SH-SY5Y (cell line): ENCODE measurements at regions not wholly inside any gene's neighbourhood (a gene's known extent, or its start where the extent isn't known, plus 50 kb on each side); places are given as distances from the start of the nearest gene placed in this dataset.

Source experiments
- GATA2 ChIP-seq: IDR thresholded peaks from 2 replicates; pipeline ENCODE4 v1.6.1; 2011; ENCODE audit warnings: mild to moderate bottlenecking, low read depth, low read length
- GATA3 ChIP-seq: IDR thresholded peaks from 2 replicates; pipeline ENCODE4 v1.6.1; 2011; ENCODE audit warnings: low read depth, mild to moderate bottlenecking, low read length, moderate library complexity

DNA sequence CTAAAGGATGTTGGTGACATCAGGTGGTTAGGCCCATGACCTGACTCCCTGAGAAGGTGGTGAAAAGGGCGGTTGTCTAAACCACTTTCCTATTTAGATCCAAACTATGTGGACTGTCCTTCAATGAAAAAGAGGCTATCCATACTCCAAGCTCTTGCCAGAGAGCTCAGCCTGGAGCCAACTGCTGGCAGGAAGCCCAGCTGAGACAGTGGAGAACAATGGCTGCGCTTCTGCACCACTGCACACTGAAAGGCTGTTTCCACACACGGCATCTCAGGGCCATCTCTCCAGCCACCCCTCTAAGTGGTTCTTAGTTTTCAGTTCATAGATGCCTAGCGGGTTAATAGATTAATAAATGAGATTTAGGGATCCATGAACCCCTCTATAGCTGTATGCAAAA is 488.8 kb upstream of the ZMIZ1 start:
- no peak for TF ChIP-seq GATA3
- TF ChIP-seq GATA2, result no peak
